GM12891 (cell line): ENCODE measurements at regions not wholly inside any gene's neighbourhood (a gene's known extent, or its start where the extent isn't known, plus 50 kb on each side); places are given as distances from the start of the nearest gene placed in this dataset.

Experiments used
- POLR2A ChIP-seq: IDR thresholded peaks from 2 replicates; pipeline ENCODE4 v1.6.1; 2011; ENCODE audit warnings: low read depth, low read length, control low read depth
- POLR2AphosphoS5 ChIP-seq: IDR thresholded peaks from 2 replicates; pipeline ENCODE4 v1.6.1; 2011; ENCODE audit warnings: low read depth, low read length, control low read depth

DNA sequence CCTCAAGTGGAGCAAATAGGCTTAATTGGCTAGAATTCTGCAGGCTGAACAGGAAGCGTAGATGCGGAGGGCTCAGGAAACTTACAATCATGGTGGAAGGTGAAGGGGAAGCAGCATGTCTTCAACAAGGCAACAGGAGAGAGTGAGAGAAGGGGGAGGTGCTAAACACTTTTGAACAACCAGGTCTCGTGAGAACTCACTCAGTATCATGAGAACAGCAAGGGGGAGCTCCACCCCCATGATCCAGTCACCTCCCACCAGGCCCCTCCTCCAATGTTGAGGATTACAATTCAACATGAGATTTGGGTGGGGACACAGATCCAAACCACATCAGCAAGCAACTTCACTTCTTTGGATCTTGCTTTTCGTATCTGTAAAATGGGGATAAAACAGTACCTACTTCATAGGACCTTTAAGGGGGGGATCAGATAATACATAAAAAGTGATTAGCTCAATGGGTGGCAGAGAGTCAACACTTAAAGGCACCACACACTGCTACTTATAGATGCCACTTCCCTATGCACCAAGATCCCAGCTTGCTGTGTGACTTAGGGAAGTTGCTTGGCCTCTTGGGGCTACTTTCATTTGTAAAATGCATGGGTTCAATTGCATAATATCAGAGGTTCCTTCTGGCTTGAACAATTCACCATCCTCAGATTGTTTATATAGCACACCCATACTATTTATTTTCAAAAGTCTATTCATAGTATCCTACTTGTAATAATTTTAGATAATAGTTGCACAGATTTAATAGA lies 184.8 kb upstream of the RPH3A start:
- TF ChIP-seq POLR2A, result no peak
- no peak for TF ChIP-seq POLR2AphosphoS5
